GM13977 (cell line): ENCODE measurements at regions not wholly inside any gene's neighbourhood (a gene's known extent, or its start where the extent isn't known, plus 50 kb on each side); places are given as distances from the start of the nearest gene placed in this dataset.

Experiments used
- DNase-seq: peaks from one replicate; pipeline ENCODE4 v3.0.0; 2012; ENCODE audit warnings: low spot score
- in situ Hi-C: fragments of 300-500 bp; cut with MboI; formaldehyde crosslinking; loops from one replicate; pipeline ENCODE4 v1.12.0; 2022; ENCODE audit warnings: low sequenced_read_pairs, low pct_unique_long_range_greater_than_20kb, mixed read lengths, inconsistent platforms; ENCODE audit not compliant: unreplicated experiment
- TF ChIP-seq, protein P1 (sequence below): IDR thresholded peaks from 2 replicates; pipeline ENCODE4 v1.5.1; 2012; ENCODE audit warnings: mild to moderate bottlenecking, control low read depth; ENCODE audit not compliant: insufficient read depth; ENCODE audit errors: extremely low read depth, missing control alignments

GRCh38 chr12:88790231-88790630 is 210.0 kb upstream of the KITLG start:
- in situ Hi-C loops, result no loop called here
- DNase-seq, result no peak
- TF ChIP-seq, protein P1, sequence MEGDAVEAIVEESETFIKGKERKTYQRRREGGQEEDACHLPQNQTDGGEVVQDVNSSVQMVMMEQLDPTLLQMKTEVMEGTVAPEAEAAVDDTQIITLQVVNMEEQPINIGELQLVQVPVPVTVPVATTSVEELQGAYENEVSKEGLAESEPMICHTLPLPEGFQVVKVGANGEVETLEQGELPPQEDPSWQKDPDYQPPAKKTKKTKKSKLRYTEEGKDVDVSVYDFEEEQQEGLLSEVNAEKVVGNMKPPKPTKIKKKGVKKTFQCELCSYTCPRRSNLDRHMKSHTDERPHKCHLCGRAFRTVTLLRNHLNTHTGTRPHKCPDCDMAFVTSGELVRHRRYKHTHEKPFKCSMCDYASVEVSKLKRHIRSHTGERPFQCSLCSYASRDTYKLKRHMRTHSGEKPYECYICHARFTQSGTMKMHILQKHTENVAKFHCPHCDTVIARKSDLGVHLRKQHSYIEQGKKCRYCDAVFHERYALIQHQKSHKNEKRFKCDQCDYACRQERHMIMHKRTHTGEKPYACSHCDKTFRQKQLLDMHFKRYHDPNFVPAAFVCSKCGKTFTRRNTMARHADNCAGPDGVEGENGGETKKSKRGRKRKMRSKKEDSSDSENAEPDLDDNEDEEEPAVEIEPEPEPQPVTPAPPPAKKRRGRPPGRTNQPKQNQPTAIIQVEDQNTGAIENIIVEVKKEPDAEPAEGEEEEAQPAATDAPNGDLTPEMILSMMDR, result no peak

- DNase-seq, result no peak
- in situ Hi-C loops, result no loop called here
- TF ChIP-seq, protein P1, result no peak
Measured at GRCh38 chr12:88784166-88784565, 203.9 kb upstream of the KITLG start.

DNA sequence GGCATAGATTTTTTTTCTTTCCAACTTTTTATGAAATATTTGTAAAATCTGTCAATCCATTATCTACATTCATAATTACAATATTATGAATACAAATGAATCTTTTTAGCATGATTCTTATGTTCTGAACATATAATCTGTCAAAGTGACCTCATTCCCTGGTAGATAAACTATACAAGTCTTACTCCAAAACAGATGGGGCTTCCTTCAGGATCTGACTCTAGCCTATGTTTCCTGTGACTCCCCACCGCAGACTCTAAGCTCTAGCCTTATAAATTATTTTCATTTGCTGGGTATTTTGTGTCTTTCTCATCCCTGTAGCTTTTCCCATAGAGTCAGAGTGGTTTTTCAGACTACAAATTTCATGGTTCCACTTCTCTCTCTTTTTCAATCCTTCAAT is 202.1 kb upstream of the KITLG start:
- no peak for DNase-seq
- TF ChIP-seq, protein P1, result no peak
- in situ Hi-C loops, result no loop called here

- in situ Hi-C loops, result no loop called here
- no peak for DNase-seq
- TF ChIP-seq, protein P1, result no peak
Measured at GRCh38 chr12:88781909-88782308, 201.6 kb upstream of the KITLG start.

DNA sequence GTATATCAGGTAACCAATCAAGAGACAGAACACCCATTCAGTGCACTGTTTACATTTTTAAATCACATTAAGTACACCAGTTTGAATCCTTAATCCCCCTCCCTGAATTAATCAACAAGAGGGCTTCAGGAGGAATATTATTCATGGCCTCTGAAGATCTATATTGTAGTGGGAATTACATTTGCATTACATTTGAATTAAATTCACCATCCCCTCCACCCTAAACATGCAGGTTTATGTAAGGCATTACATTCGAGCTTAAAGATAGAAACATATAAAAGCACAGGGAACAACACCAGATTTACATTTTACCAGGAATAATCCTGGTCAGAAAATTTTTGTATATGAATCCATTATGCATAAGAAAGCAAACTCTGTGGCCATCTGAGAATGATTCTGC is 197.8 kb upstream of the KITLG start:
- in situ Hi-C loops, result no loop called here
- TF ChIP-seq, protein P1, result no peak
- no peak for DNase-seq

DNA sequence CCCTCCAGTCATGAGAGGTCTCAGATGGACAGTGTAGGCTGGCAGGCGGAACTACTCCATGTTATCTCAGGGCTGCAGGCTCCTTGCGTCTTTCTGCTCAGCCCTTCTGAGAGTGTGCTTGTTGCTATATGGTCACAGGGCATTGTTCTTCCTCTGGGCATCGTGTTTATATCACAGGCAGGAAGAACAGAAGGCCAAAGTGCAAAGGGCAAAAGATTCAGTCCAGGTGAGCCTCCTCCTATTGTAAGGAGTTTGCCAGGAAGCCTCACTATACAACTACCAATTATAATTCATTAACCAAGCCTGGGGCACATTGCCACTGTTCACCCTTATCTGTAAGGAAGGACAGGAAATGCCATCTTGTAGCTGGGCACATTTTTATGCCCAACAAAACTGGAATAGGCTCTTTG is 195.5 kb upstream of the KITLG start:
- no peak for DNase-seq
- TF ChIP-seq, protein P1, result no peak
- in situ Hi-C loops, result no loop called here

GRCh38 chr12:88767699-88768098 is 187.4 kb upstream of the KITLG start:
- no peak for DNase-seq
- TF ChIP-seq, protein P1, result no peak
- in situ Hi-C loops, result no loop called here
